HepG2 (cell line): ENCODE measurements at regions not wholly inside any gene's neighbourhood (a gene's known extent, or its start where the extent isn't known, plus 50 kb on each side); places are given as distances from the start of the nearest gene placed in this dataset.

Experiments used
- ARID3A ChIP-seq: IDR thresholded peaks from 2 replicates; pipeline ENCODE4 v1.6.1; 2012; ENCODE audit warnings: low read depth, low read length, improper control_type of control experiment
- CREB3 ChIP-seq: sonication (generic); formaldehyde crosslinking; IDR thresholded peaks from 2 replicates; pipeline ENCODE4 v1.5.0; 2020; ENCODE audit warnings: missing genetic modification reagents
- DNMT3B ChIP-seq: conservative IDR thresholded peaks from 2 replicates; pipeline ENCODE4 v1.6.1; 2016; ENCODE audit warnings: missing biosample characterization, control low read depth
- IKZF5 ChIP-seq: IDR thresholded peaks from 2 replicates; pipeline ENCODE4 v1.6.1; 2018; ENCODE audit warnings: missing genetic modification reagents, mild to moderate bottlenecking, missing compliant biosample characterization
- KLF16 ChIP-seq, 2 experiments: sonication (generic) in 1 of 2; formaldehyde crosslinking in 1 of 2; IDR thresholded peaks; 2 replicates each; pipeline versions ENCODE4 v1.6.1 to v1.8.0; 2016 to 2023; ENCODE audit warnings: missing genetic modification reagents in 2 of 2, missing compliant biosample characterization in 1 of 2
- NR2F1 ChIP-seq, 2 experiments: fragments of 450-650 bp in 1 of 2; formaldehyde crosslinking in 1 of 2; IDR thresholded peaks; 2 replicates each; pipeline versions ENCODE4 v1.5.0 to v1.6.1; 2016 to 2020; ENCODE audit warnings: mild to moderate bottlenecking in 1 of 2, missing compliant biosample characterization in 1 of 2, missing genetic modification reagents in 1 of 2, moderate library complexity in 1 of 2
- ONECUT2 ChIP-seq: sonication (generic); formaldehyde crosslinking; IDR thresholded peaks from 2 replicates; pipeline ENCODE4 v1.4.0; 2020; ENCODE audit warnings: missing genetic modification reagents
- PRPF4 ChIP-seq: fragments of 200-400 bp; formaldehyde crosslinking; IDR thresholded peaks from 2 replicates; pipeline ENCODE4 v1.6.1; 2016; ENCODE audit warnings: low read length, low read depth; ENCODE audit not compliant: poor library complexity, severe bottlenecking
- RXRA ChIP-seq: sonication (generic); formaldehyde crosslinking; IDR thresholded peaks from 2 replicates; pipeline ENCODE4 v1.5.1; 2020; ENCODE audit warnings: missing genetic modification reagents
- SMAD1 ChIP-seq: sonication (generic); formaldehyde crosslinking; IDR thresholded peaks from 2 replicates; pipeline ENCODE4 v1.4.0; 2020; ENCODE audit warnings: missing genetic modification reagents, low read depth, mild to moderate bottlenecking, borderline replicate concordance
- SNAI1 ChIP-seq: sonication (generic); formaldehyde crosslinking; IDR thresholded peaks from 2 replicates; pipeline ENCODE4 v1.5.0; 2020; ENCODE audit warnings: mild to moderate bottlenecking, missing genetic modification reagents, borderline replicate concordance
- SOX13 ChIP-seq, 3 experiments: fragments of 450-650 bp in 1 of 3; sonication (generic) in 1 of 3; formaldehyde crosslinking in 1 of 3; IDR thresholded peaks in 2 of 3; conservative IDR thresholded peaks in 1 of 3; 2 replicates each; pipeline versions ENCODE4 v1.5.0 to v1.6.1; 2016 to 2020; ENCODE audit warnings: antibody characterized with exemption in 1 of 3, mild to moderate bottlenecking in 1 of 3, missing compliant biosample characterization in 1 of 3, missing genetic modification reagents in 1 of 3, moderate library complexity in 1 of 3
- THAP11 ChIP-seq: IDR thresholded peaks from 2 replicates; pipeline ENCODE4 v1.6.1; 2016; ENCODE audit warnings: missing biosample characterization, missing genetic modification reagents
- TP53 ChIP-seq: sonication (generic); formaldehyde crosslinking; conservative IDR thresholded peaks from 2 replicates; pipeline ENCODE4 v1.4.0; 2020; ENCODE audit warnings: missing genetic modification reagents
- XBP1 ChIP-seq: sonication (generic); formaldehyde crosslinking; IDR thresholded peaks from 2 replicates; pipeline ENCODE4 v1.5.0; 2020; ENCODE audit warnings: missing genetic modification reagents
- YEATS4 ChIP-seq: sonication (generic); formaldehyde crosslinking; IDR thresholded peaks from 2 replicates; pipeline ENCODE4 v1.4.0; 2020; ENCODE audit warnings: missing genetic modification reagents, borderline replicate concordance
- YY1 ChIP-seq: IDR thresholded peaks from 2 replicates; pipeline ENCODE4 v1.6.1; 2011; ENCODE audit warnings: low read length, low read depth, moderate library complexity, mild to moderate bottlenecking; ENCODE audit not compliant: insufficient read depth, insufficient replicate concordance
- ZMYM3 ChIP-seq: sonication (generic); formaldehyde crosslinking; IDR thresholded peaks from 2 replicates; pipeline ENCODE4 v1.5.1; 2020; ENCODE audit warnings: mild to moderate bottlenecking, missing genetic modification reagents
- ZNF24 ChIP-seq: fragments of 450-650 bp; IDR thresholded peaks from 2 replicates; pipeline ENCODE4 v1.6.1; 2017; ENCODE audit warnings: antibody characterized with exemption, mild to moderate bottlenecking
- ZNF3 ChIP-seq: IDR thresholded peaks from 2 replicates; pipeline ENCODE4 v1.7.0; 2017; ENCODE audit warnings: inconsistent platforms
- ZNF331 ChIP-seq: sonication (generic); formaldehyde crosslinking; IDR thresholded peaks from 2 replicates; pipeline ENCODE4 v1.4.0; 2020; ENCODE audit warnings: missing genetic modification reagents
- ZNF503 ChIP-seq: sonication (generic); formaldehyde crosslinking; IDR thresholded peaks from 2 replicates; pipeline ENCODE4 v1.4.0; 2020; ENCODE audit warnings: missing genetic modification reagents
- ZNF776 ChIP-seq: sonication (generic); formaldehyde crosslinking; IDR thresholded peaks from 2 replicates; pipeline ENCODE4 v1.4.0; 2020; ENCODE audit warnings: mild to moderate bottlenecking, missing genetic modification reagents
- TF ChIP-seq, protein P1 (sequence below): sonication (generic); formaldehyde crosslinking; IDR thresholded peaks from 2 replicates; pipeline ENCODE4 v1.8.0; 2022; ENCODE audit warnings: missing genetic modification reagents, low read depth, mild to moderate bottlenecking, borderline replicate concordance

GRCh38 chr6:28643017-28643740 lies 117.5 kb downstream of the GPX5 start (continued):
- TF ChIP-seq YY1 (no peak), ZNF24 (peak; percentile 91), ONECUT2 (CRISPR knock-in tag) (peak; percentile 48; the same call in 1 of the 2 replicates), ARID3A (no peak), ZMYM3 (CRISPR knock-in tag) (no peak), THAP11 (CRISPR knock-in tag) (peak; percentile 52; the same call in 1 of the 2 replicates), SNAI1 (CRISPR knock-in tag) (no peak), ZNF776 (CRISPR knock-in tag) (no peak), NR2F1 (CRISPR knock-in tag; IDR thresholded peaks at IDR 0.05) (0 out of 4 replicates have a peak, but pooled peaks of 1 of the 2 experiments have one; percentile 15), ZNF331 (CRISPR knock-in tag) (peak; percentile 73), IKZF5 (CRISPR knock-in tag) (peak; percentile 61; the same call in 1 of the 2 replicates), XBP1 (no peak), ZNF503 (CRISPR knock-in tag) (0 out of 2 replicates have a peak, but pooled peaks have one; percentile 21), YEATS4 (no peak), SMAD1 (CRISPR knock-in tag) (no peak), TP53 (CRISPR knock-in tag) (no peak), PRPF4 (peak; percentile 89), ZNF3 (no peak), KLF16 (CRISPR knock-in tag; IDR thresholded peaks at IDR 0.05) (peak in 1 of 2 experiments; percentile 61; a peak in 2 of 4 replicates), SOX13 (IDR thresholded peaks at IDR 0.05) (no peak), SOX13 (CRISPR knock-in tag; conservative IDR thresholded peaks at IDR 0.05 in 1 of 2, IDR thresholded peaks at IDR 0.05 in 1 of 2) (peak in 1 of 2 experiments; percentile 32; a peak in 2 of 4 replicates), CREB3 (no peak), RXRA (CRISPR knock-in tag) (no peak), DNMT3B (CRISPR knock-in tag) (no peak)
- TF ChIP-seq, protein P1, sequence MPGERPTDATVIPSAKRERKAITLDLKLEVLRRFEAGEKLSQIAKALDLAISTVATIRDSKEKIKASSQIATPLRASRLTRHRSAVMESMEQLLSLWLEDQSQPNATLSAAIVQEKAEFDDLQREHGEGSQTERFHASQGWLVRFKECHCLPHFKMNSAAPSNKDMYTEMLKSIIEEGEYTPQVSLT: no peak
